Tibial nerve (tissue), 3 donors: ENCODE measurements at regions not wholly inside any gene's neighbourhood (a gene's known extent, or its start where the extent isn't known, plus 50 kb on each side); places are given as distances from the start of the nearest gene placed in this dataset.

Source experiments
- POLR2A ChIP-seq, 2 donors: fragments of 450-650 bp; IDR thresholded peaks; one replicate each; pipeline ENCODE4 v1.6.1; 2017; ENCODE audit warnings: antibody characterized with exemption in 2 of 2, mild to moderate bottlenecking in 2 of 2, moderate library complexity in 2 of 2
- TF ChIP-seq, protein P1 (sequence below), 5 experiments: fragments of 200-600 bp in 3 of 5; fragments of 450-650 bp in 2 of 5; sonication (generic) in 3 of 5; IDR thresholded peaks; one replicate each; pipeline ENCODE4 v1.5.1; 2016 to 2019; ENCODE audit warnings: antibody characterized with exemption in 5 of 5, mild to moderate bottlenecking in 3 of 5, moderate library complexity in 2 of 5

DNA sequence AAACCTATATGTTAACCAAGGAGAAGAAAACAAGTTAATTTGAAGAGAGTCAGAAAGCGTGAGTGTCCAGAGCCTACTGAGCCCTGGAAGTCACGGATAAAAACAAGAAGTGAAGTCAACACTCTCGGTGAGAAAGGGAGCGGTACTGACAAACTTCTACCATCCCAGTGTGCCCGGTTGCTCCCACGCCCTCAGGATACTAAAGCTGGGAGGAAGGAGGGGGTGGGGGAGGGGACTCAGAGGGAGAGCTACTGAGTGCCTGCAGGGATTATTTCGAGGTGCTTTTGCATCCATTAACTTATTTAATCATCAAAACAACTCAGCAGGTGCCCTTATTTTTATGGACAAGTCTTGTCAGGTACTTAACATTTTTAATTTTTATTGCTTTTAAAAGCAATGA, 166.2 kb downstream of the ZIC5 start:
- TF ChIP-seq POLR2A (IDR thresholded peaks at IDR 0.05) = no peak
- TF ChIP-seq, protein P1, sequence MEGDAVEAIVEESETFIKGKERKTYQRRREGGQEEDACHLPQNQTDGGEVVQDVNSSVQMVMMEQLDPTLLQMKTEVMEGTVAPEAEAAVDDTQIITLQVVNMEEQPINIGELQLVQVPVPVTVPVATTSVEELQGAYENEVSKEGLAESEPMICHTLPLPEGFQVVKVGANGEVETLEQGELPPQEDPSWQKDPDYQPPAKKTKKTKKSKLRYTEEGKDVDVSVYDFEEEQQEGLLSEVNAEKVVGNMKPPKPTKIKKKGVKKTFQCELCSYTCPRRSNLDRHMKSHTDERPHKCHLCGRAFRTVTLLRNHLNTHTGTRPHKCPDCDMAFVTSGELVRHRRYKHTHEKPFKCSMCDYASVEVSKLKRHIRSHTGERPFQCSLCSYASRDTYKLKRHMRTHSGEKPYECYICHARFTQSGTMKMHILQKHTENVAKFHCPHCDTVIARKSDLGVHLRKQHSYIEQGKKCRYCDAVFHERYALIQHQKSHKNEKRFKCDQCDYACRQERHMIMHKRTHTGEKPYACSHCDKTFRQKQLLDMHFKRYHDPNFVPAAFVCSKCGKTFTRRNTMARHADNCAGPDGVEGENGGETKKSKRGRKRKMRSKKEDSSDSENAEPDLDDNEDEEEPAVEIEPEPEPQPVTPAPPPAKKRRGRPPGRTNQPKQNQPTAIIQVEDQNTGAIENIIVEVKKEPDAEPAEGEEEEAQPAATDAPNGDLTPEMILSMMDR (IDR thresholded peaks at IDR 0.05) = no peak
